ENCODE measurements at regions not wholly inside any gene's neighbourhood (a gene's known extent, or its start where the extent isn't known, plus 50 kb on each side); places are given as distances from the start of the nearest gene placed in this dataset.

GRCh38 chr6:15901141-15902115, 227.5 kb upstream of the MYLIP start:
- TF ChIP-seq, protein P1, sequence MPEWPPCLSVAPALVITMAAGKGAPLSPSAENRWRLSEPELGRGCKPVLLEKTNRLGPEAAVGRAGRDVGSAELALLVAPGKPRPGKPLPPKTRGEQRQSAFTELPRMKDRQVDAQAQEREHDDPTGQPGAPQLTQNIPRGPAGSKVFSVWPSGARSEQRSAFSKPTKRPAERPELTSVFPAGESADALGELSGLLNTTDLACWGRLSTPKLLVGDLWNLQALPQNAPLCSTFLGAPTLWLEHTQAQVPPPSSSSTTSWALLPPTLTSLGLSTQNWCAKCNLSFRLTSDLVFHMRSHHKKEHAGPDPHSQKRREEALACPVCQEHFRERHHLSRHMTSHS (tag by site-specific recombination; IDR thresholded peaks at IDR 0.05), result no peak
- TF ChIP-seq ZNF335 (tag by site-specific recombination; conservative IDR thresholded peaks at IDR 0.05), result no peak
- no peak for TF ChIP-seq ZNF274 (IDR thresholded peaks at IDR 0.05; ENCODE audit: low read length)
- TF ChIP-seq ZNF274 (tag by site-specific recombination; IDR thresholded peaks at IDR 0.05; ENCODE audit: borderline replicate concordance), result no peak
- TF ChIP-seq, protein P2, sequence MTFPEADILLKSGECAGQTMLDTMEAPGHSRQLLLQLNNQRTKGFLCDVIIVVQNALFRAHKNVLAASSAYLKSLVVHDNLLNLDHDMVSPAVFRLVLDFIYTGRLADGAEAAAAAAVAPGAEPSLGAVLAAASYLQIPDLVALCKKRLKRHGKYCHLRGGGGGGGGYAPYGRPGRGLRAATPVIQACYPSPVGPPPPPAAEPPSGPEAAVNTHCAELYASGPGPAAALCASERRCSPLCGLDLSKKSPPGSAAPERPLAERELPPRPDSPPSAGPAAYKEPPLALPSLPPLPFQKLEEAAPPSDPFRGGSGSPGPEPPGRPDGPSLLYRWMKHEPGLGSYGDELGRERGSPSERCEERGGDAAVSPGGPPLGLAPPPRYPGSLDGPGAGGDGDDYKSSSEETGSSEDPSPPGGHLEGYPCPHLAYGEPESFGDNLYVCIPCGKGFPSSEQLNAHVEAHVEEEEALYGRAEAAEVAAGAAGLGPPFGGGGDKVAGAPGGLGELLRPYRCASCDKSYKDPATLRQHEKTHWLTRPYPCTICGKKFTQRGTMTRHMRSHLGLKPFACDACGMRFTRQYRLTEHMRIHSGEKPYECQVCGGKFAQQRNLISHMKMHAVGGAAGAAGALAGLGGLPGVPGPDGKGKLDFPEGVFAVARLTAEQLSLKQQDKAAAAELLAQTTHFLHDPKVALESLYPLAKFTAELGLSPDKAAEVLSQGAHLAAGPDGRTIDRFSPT (tag by site-specific recombination; IDR thresholded peaks at IDR 0.05), result no peak
- TF ChIP-seq ZNF239 (tag by site-specific recombination; IDR thresholded peaks at IDR 0.05), result no peak
- TF ChIP-seq, protein P3, sequence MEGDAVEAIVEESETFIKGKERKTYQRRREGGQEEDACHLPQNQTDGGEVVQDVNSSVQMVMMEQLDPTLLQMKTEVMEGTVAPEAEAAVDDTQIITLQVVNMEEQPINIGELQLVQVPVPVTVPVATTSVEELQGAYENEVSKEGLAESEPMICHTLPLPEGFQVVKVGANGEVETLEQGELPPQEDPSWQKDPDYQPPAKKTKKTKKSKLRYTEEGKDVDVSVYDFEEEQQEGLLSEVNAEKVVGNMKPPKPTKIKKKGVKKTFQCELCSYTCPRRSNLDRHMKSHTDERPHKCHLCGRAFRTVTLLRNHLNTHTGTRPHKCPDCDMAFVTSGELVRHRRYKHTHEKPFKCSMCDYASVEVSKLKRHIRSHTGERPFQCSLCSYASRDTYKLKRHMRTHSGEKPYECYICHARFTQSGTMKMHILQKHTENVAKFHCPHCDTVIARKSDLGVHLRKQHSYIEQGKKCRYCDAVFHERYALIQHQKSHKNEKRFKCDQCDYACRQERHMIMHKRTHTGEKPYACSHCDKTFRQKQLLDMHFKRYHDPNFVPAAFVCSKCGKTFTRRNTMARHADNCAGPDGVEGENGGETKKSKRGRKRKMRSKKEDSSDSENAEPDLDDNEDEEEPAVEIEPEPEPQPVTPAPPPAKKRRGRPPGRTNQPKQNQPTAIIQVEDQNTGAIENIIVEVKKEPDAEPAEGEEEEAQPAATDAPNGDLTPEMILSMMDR (tag by site-specific recombination; IDR thresholded peaks at IDR 0.05), result no peak
